ENCODE measurements at regions not wholly inside any gene's neighbourhood (a gene's known extent, or its start where the extent isn't known, plus 50 kb on each side); places are given as distances from the start of the nearest gene placed in this dataset.

DNA sequence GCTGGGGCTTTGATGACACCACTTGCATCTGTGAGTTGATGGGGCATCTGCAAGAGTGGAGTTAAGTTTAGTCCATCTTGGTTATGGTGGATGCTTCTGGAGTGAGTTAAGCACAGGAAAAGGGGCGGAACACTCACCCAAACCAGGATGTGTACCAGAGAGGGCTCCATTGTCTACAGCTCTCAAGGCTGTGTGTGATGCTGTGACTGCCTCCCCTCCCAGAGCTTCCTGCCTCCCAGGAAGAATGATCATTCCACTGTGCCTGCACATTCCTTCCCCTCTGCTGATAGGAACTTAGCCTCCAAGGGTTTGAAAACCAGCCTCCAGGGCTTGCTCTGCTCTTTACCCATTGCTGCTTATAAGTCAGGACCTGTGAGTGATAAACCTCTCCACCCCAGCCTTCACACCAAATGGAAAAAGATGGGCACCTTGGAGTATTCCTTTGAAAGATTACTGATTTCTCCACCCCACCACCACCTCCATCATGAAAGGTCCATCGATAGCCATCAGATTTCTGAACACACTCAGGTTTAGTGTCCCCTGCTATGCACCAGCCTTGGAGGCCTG lies 160.1 kb upstream of the SPRY4 start:
- DNase-seq: no peak
- Histone ChIP-seq H3K4me3 (no peak overlapping the region), H3K27ac (no peak overlapping the region), H3K9me3 (no peaks in the 10 kb centered on the region), H3K27me3 (no peaks in the 10 kb centered on the region), H3K9ac (ENCODE audit: low read depth in 2 of 2, low read length in 2 of 2) (no peak overlapping the region), H3K4me1 (no peaks in the 10 kb centered on the region), H3K36me3 (no peaks in the 10 kb centered on the region)
- intact Hi-C loops (cut with DNase I): no loop called here
- TF ChIP-seq, protein P1, sequence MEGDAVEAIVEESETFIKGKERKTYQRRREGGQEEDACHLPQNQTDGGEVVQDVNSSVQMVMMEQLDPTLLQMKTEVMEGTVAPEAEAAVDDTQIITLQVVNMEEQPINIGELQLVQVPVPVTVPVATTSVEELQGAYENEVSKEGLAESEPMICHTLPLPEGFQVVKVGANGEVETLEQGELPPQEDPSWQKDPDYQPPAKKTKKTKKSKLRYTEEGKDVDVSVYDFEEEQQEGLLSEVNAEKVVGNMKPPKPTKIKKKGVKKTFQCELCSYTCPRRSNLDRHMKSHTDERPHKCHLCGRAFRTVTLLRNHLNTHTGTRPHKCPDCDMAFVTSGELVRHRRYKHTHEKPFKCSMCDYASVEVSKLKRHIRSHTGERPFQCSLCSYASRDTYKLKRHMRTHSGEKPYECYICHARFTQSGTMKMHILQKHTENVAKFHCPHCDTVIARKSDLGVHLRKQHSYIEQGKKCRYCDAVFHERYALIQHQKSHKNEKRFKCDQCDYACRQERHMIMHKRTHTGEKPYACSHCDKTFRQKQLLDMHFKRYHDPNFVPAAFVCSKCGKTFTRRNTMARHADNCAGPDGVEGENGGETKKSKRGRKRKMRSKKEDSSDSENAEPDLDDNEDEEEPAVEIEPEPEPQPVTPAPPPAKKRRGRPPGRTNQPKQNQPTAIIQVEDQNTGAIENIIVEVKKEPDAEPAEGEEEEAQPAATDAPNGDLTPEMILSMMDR (IDR thresholded peaks at IDR 0.05): no peak

DNA sequence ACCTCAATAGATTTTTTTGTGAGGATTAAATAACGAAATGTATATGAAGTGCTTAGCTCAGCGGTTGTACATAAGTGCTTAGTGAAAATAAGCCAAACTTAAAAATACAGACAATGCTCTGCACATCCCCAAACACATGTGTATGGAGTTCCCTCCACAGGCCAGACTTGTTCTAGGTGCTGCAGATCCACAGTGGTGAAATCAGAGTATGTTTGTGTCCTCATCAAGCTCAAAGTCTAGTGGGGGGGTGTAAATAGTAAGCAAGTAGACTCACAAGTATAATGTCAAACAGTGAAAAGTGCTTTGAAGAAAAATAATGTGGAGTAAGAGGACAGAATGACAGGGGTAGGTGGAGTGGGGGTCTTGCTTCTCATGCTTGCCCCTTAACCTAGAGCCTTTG lies 157.4 kb upstream of the SPRY4 start:
- Histone ChIP-seq H3K36me3 (no peaks in the 10 kb centered on the region), H3K4me3 (no peak overlapping the region), H3K9me3 (no peaks in the 10 kb centered on the region), H3K27me3 (no peaks in the 10 kb centered on the region), H3K4me1 (no peaks in the 10 kb centered on the region), H3K9ac (ENCODE audit: low read depth in 2 of 2, low read length in 2 of 2) (no peak overlapping the region), H3K27ac (no peak overlapping the region)
- TF ChIP-seq, protein P1 (IDR thresholded peaks at IDR 0.05): no peak
- intact Hi-C loops (cut with DNase I): no loop called here
- no peak for DNase-seq

DNA sequence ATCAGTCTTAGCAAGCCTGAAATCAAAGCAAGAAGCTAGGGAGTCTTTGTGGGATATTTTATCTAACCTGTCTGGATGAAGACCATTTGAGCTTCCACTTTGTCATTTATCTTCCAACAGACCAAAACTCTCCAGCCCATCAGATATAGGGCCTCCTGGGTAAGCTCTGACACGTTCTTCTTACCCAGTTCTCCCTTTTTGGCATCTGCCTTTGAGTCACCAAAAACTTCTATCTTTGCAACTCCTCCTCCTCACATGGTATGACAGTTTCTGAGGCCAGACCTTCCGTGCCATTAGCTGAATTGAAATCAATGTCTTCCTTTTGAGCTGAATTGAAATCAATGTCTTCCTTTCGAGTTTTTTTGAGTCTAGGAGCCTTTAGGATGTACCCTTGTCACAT lies 156.6 kb upstream of the SPRY4 start:
- no peak overlapping the region for H3K27ac ChIP-seq
- intact Hi-C loops (cut with DNase I): no loop called here
- H3K36me3 ChIP-seq: no peaks in the 10 kb centered on the region
- DNase-seq: no peak
- no peak overlapping the region for H3K4me3 ChIP-seq
- no peak overlapping the region for H3K9ac ChIP-seq (ENCODE audit: low read depth in 2 of 2, low read length in 2 of 2)
- H3K27me3 ChIP-seq: no peaks in the 10 kb centered on the region
- no peaks in the 10 kb centered on the region for H3K4me1 ChIP-seq
- TF ChIP-seq, protein P1 (IDR thresholded peaks at IDR 0.05): no peak
- no peaks in the 10 kb centered on the region for H3K9me3 ChIP-seq

DNA sequence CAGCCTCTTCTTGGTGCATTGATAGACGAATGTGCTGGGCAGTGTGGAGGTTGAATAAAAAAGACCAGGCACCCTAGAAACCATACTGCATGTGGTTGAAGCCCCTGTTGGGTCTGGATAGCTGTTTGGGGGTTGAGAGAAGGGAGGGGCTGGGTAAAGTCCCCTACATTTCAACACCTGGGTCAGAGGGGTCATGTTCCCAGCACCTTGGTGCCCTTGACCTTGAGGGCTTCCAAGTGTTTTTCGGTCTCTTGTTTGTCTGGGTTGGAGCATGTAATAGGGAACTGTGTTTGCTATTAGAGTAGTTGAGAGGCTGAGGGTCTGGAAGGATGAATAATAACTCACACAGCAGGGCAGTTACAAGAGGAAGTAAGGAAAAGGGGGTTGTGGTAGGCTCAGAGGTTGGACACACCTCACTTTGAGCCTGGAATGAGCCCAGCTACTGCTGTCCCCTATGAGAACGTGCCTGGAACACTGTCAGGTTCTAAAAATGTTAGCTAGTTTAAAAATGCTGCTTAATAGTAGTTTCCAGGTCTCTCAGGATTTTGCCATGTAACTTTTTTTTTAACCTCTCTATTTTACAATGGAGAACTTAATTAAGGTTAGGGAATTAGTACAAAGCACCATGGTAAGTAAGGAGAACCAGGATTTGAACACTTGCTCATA lies 155.2 kb upstream of the SPRY4 start:
- DNase-seq: no peak
- TF ChIP-seq, protein P1 (IDR thresholded peaks at IDR 0.05): no peak
- H3K36me3 ChIP-seq: no peaks in the 10 kb centered on the region
- no peaks in the 10 kb centered on the region for H3K4me1 ChIP-seq
- H3K4me3 ChIP-seq: no peak overlapping the region
- no peak overlapping the region for H3K27ac ChIP-seq
- H3K27me3 ChIP-seq: no peaks in the 10 kb centered on the region
- H3K9me3 ChIP-seq: no peaks in the 10 kb centered on the region
- no peak overlapping the region for H3K9ac ChIP-seq (ENCODE audit: low read depth in 2 of 2, low read length in 2 of 2)
- intact Hi-C loops (cut with DNase I): no loop called here

DNA sequence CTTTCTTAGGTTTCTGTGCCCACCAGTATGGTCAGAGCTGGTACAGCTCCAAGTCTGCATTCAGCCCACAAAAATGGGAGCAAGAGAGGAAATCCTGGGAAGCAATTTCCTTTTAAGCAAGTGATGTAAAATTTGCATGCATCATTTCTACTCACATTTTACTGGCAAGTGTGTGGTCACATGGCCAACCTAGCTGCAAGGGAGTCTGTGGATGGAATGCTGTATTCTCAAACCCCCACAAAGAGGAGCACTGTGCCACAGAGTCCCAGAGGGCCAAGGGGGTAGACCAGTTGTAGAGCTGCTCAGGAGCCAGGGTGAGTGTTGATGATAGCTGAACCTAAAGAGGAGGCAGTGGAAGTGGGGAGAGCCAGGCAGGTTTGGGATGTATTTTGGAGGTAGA lies 154.3 kb upstream of the SPRY4 start:
- TF ChIP-seq, protein P1 (IDR thresholded peaks at IDR 0.05): no peak
- no peaks in the 10 kb centered on the region for H3K36me3 ChIP-seq

More for the DNA sequence above, 154.3 kb upstream of the SPRY4 start:
- Histone ChIP-seq H3K9ac (ENCODE audit: low read depth in 2 of 2, low read length in 2 of 2) (no peak overlapping the region), H3K27ac (no peak overlapping the region), H3K27me3 (no peaks in the 10 kb centered on the region), H3K4me3 (no peak overlapping the region), H3K9me3 (no peaks in the 10 kb centered on the region), H3K4me1 (no peaks in the 10 kb centered on the region)
- DNase-seq: no peak
- intact Hi-C loops (cut with DNase I): no loop called here

All from colonic mucosa (tissue), 4 donors.